ENCODE measurements at regions not wholly inside any gene's neighbourhood (a gene's known extent, or its start where the extent isn't known, plus 50 kb on each side); places are given as distances from the start of the nearest gene placed in this dataset.

- TF ChIP-seq CTCF (conservative IDR thresholded peaks at IDR 0.05; ENCODE audit: low read depth, low read length) (no peak), CHD1 (IDR thresholded peaks at IDR 0.05; ENCODE audit: low read depth, low read length) (no peak), MAFK (IDR thresholded peaks at IDR 0.05; ENCODE audit: low read depth, low read length) (no peak), RFX5 (IDR thresholded peaks at IDR 0.05; ENCODE audit: low read depth, low read length) (no peak), POLR2A (IDR thresholded peaks at IDR 0.05; ENCODE audit: low read depth, low read length) (no peak), MXI1 (IDR thresholded peaks at IDR 0.05; ENCODE audit: borderline replicate concordance, low read depth, low read length) (no peak), SMC3 (IDR thresholded peaks at IDR 0.05; ENCODE audit: low read depth, low read length) (no peak), RAD21 (IDR thresholded peaks at IDR 0.05; ENCODE audit: low read length) (no peak), FOS (IDR thresholded peaks at IDR 0.05; ENCODE audit: low read depth, low read length) (no peak), MAZ (IDR thresholded peaks at IDR 0.05; ENCODE audit: borderline replicate concordance, low read depth, low read length) (no peak), USF2 (IDR thresholded peaks at IDR 0.05; ENCODE audit: low read depth, low read length) (no peak)
Observed at GRCh38 chr6:151721146-151721545, 86.3 kb upstream of the ESR1 start.
